IMR-90 (cell line): ENCODE measurements at regions not wholly inside any gene's neighbourhood (a gene's known extent, or its start where the extent isn't known, plus 50 kb on each side); places are given as distances from the start of the nearest gene placed in this dataset.

Source experiments
- ATAC-seq: fragments of 200-7000 bp; cut with Tn5 transposase; 2 replicates; pipeline ENCODE4 v1.9.1; 2020; ENCODE audit warnings: low read depth, mild to moderate bottlenecking, moderate library complexity
- BruUV-seq: library from RNA; stranded (reverse); fragments of 400-500 nt; replicated peaks from 2 replicates; lab custom pipeline; 2021; lab: Mats Ljungman, UMichigan
- CTCF ChIA-PET: fragments of 300-600 bp; formaldehyde crosslinking; extraction: SDS; loops from one replicate; lab custom pipeline; 2021; ENCODE audit warnings: antibody characterized with exemption; lab: Yijun Ruan, JAX
- POLR2A ChIA-PET: fragments of 300-600 bp; sonication (Branson Sonifier 250); formaldehyde crosslinking; loops from one replicate; lab custom pipeline; 2022; ENCODE audit warnings: antibody characterized with exemption; ENCODE audit not compliant: unreplicated experiment; lab: Charles Lee
- DNase-seq: peaks from one replicate; pipeline ENCODE4 v3.0.0; 2013
- H2AFZ ChIP-seq: replicated peaks from 2 replicates; pipeline ENCODE3; 2013; ENCODE audit warnings: low read length, mild to moderate bottlenecking; ENCODE audit not compliant: poor library complexity
- H2AK5ac ChIP-seq: 2 replicates; pipeline ENCODE4 v1.6.1; 2013; ENCODE audit warnings: low read depth, low read length, inconsistent platforms
- H2AK9ac ChIP-seq: replicated peaks from 2 replicates; pipeline ENCODE3; 2013; ENCODE audit warnings: mild to moderate bottlenecking, low read depth, low read length, moderate library complexity; ENCODE audit not compliant: poor library complexity
- H2BK120ac ChIP-seq: 2 replicates; pipeline ENCODE4 v1.6.1; 2013; ENCODE audit warnings: low read depth, low read length, inconsistent platforms
- H2BK15ac ChIP-seq: 3 replicates; pipeline ENCODE4 v1.6.1; 2013; ENCODE audit warnings: low read depth, low read length, inconsistent platforms
- H2BK20ac ChIP-seq: 2 replicates; pipeline ENCODE4 v1.6.1; 2013; ENCODE audit warnings: low read depth, mild to moderate bottlenecking, inconsistent platforms, low read length, moderate library complexity
- H2BK5ac ChIP-seq: 2 replicates; pipeline ENCODE4 v1.6.1; 2013; ENCODE audit warnings: mild to moderate bottlenecking, low read depth, low read length, inconsistent platforms; ENCODE audit not compliant: poor library complexity, severe bottlenecking
- H3K14ac ChIP-seq: replicated peaks from 2 replicates; pipeline ENCODE4 v1.6.1; 2013; ENCODE audit warnings: low read depth, low read length, inconsistent platforms
- H3K18ac ChIP-seq: 2 replicates; pipeline ENCODE4 v1.6.1; 2013; ENCODE audit warnings: low read depth, low read length, control low read depth
- H3K23ac ChIP-seq: 2 replicates; pipeline ENCODE4 v1.6.1; 2013; ENCODE audit warnings: low read depth, low read length, inconsistent platforms
- H3K27ac ChIP-seq: 2 replicates; pipeline ENCODE4 v1.5.1; 2013; ENCODE audit warnings: mild to moderate bottlenecking, control low read depth, low read length; ENCODE audit not compliant: insufficient read depth
- H3K27me3 ChIP-seq: 2 replicates; pipeline ENCODE4 v1.6.1; 2013; ENCODE audit warnings: low read length; ENCODE audit not compliant: control insufficient read depth, insufficient read depth
- H3K36me3 ChIP-seq: 2 replicates; pipeline ENCODE4 v1.6.1; 2013; ENCODE audit warnings: low read length, mixed read lengths; ENCODE audit not compliant: control insufficient read depth, insufficient read depth
- H3K4ac ChIP-seq: 2 replicates; pipeline ENCODE4 v1.6.1; 2013; ENCODE audit warnings: low read depth, low read length, inconsistent platforms
- H3K4me1 ChIP-seq: 2 replicates; pipeline ENCODE4 v1.6.1; 2013; ENCODE audit warnings: low read length, mixed read lengths; ENCODE audit not compliant: control insufficient read depth, insufficient read depth
- H3K4me2 ChIP-seq: 2 replicates; pipeline ENCODE4 v1.6.1; 2013; ENCODE audit warnings: low read depth, mild to moderate bottlenecking, control low read depth, low read length, moderate library complexity
- H3K4me3 ChIP-seq: 2 replicates; pipeline ENCODE4 v1.5.1; 2013; ENCODE audit warnings: low read depth, mild to moderate bottlenecking, control low read depth, low read length, moderate library complexity; ENCODE audit not compliant: insufficient read depth
- H3K56ac ChIP-seq: 2 replicates; pipeline ENCODE4 v1.6.1; 2013; ENCODE audit warnings: low read length, inconsistent platforms; ENCODE audit not compliant: insufficient read depth; ENCODE audit errors: extremely low read depth
- H3K79me1 ChIP-seq, 2 experiments: 2 replicates each; pipeline ENCODE4 v1.6.1; 2013; ENCODE audit warnings: low read length in 2 of 2, inconsistent platforms in 1 of 2, low read depth in 1 of 2
- H3K9ac ChIP-seq: 2 replicates; pipeline ENCODE4 v1.6.1; 2013; ENCODE audit warnings: low read depth, low read length, control low read depth
- H3K9me1 ChIP-seq: 2 replicates; pipeline ENCODE4 v1.6.1; 2013; ENCODE audit warnings: low read length, inconsistent platforms; ENCODE audit not compliant: insufficient read depth
- H3K9me3 ChIP-seq: 2 replicates; pipeline ENCODE4 v1.6.1; 2013; ENCODE audit warnings: low read length; ENCODE audit not compliant: control insufficient read depth, insufficient read depth
- H4K20me1 ChIP-seq: 2 replicates; pipeline ENCODE4 v1.6.1; 2013; ENCODE audit warnings: low read length, inconsistent platforms; ENCODE audit not compliant: insufficient read depth
- H4K5ac ChIP-seq: 2 replicates; pipeline ENCODE4 v1.6.1; 2013; ENCODE audit warnings: mild to moderate bottlenecking, low read depth, low read length, control low read depth
- H4K8ac ChIP-seq, 2 experiments: 2 replicates each; pipeline ENCODE4 v1.6.1; 2013; ENCODE audit warnings: low read depth in 2 of 2, low read length in 2 of 2, control low read depth in 1 of 2, inconsistent platforms in 1 of 2
- H4K91ac ChIP-seq: 2 replicates; pipeline ENCODE4 v1.6.1; 2013; ENCODE audit warnings: low read depth, low read length, inconsistent platforms; ENCODE audit not compliant: insufficient read depth
- BHLHE40 ChIP-seq: fragments of 150-350 bp; IDR thresholded peaks from 2 replicates; pipeline ENCODE4 v1.6.1; 2016; ENCODE audit warnings: mild to moderate bottlenecking, low read depth, low read length
- FOS ChIP-seq: fragments of 150-350 bp; IDR thresholded peaks from 2 replicates; pipeline ENCODE4 v1.6.1; 2016; ENCODE audit warnings: low read depth, low read length
- MAZ ChIP-seq: IDR thresholded peaks from 2 replicates; pipeline ENCODE4 v1.6.1; 2012; ENCODE audit warnings: low read depth, mild to moderate bottlenecking, low read length, improper control_type of control experiment, moderate library complexity, borderline replicate concordance
- NFE2L2 ChIP-seq: fragments of 150-350 bp; IDR thresholded peaks from 2 replicates; pipeline ENCODE4 v1.6.1; 2016; ENCODE audit warnings: low read depth, mild to moderate bottlenecking, low read length
- RCOR1 ChIP-seq: IDR thresholded peaks from 2 replicates; pipeline ENCODE4 v1.6.1; 2012; ENCODE audit warnings: mild to moderate bottlenecking, low read length, improper control_type of control experiment; ENCODE audit not compliant: insufficient replicate concordance
- RFX5 ChIP-seq: IDR thresholded peaks from 2 replicates; pipeline ENCODE4 v1.8.0; 2012; ENCODE audit warnings: low read depth, mild to moderate bottlenecking, low read length, moderate library complexity
- SMC3 ChIP-seq: fragments of 150-350 bp; IDR thresholded peaks from 2 replicates; pipeline ENCODE4 v1.6.1; 2016; ENCODE audit warnings: low read depth, mild to moderate bottlenecking, antibody characterized with exemption, low read length, moderate library complexity
- WGBS, 2 experiments: methylation state at CpG; one replicate each; pipeline versions ENCODE4 v1.1.5 to v1.1.7; 2013; ENCODE audit warnings: missing lambda C conversion rate in 2 of 2; ENCODE audit not compliant: insufficient read length in 1 of 2; ENCODE audit errors: extremely low coverage in 2 of 2; 5-methylcytosine and 5-hydroxymethylcytosine counted together
- dilution Hi-C: fragments of 300-500 bp; cut with HindIII; formaldehyde crosslinking; loops from one replicate; pipeline ENCODE4 v1.14.3; 2018; ENCODE audit warnings: low sequenced_read_pairs; ENCODE audit not compliant: unreplicated experiment
- in situ Hi-C: fragments of 300-500 bp; cut with MboI; formaldehyde crosslinking; loops from 3 replicates; pipeline ENCODE4 v1.14.3; 2019; ENCODE audit warnings: low sequenced_read_pairs, inconsistent platforms, mixed read lengths
- intact Hi-C: fragments of 100-400 bp; cut with micrococcal nuclease; formaldehyde crosslinking; loops from 2 replicates; pipeline ENCODE4 v1.10.0; 2022
- TF ChIP-seq, protein P1 (sequence below): conservative IDR thresholded peaks from 2 replicates; pipeline ENCODE4 v1.5.1; 2012; ENCODE audit warnings: mild to moderate bottlenecking, low read depth, low read length, improper control_type of control experiment
- TF ChIP-seq, protein P2 (sequence below): fragments of 150-350 bp; IDR thresholded peaks from 2 replicates; pipeline ENCODE4 v1.6.1; 2017; ENCODE audit warnings: mild to moderate bottlenecking, antibody characterized with exemption, low read length, low read depth

DNA sequence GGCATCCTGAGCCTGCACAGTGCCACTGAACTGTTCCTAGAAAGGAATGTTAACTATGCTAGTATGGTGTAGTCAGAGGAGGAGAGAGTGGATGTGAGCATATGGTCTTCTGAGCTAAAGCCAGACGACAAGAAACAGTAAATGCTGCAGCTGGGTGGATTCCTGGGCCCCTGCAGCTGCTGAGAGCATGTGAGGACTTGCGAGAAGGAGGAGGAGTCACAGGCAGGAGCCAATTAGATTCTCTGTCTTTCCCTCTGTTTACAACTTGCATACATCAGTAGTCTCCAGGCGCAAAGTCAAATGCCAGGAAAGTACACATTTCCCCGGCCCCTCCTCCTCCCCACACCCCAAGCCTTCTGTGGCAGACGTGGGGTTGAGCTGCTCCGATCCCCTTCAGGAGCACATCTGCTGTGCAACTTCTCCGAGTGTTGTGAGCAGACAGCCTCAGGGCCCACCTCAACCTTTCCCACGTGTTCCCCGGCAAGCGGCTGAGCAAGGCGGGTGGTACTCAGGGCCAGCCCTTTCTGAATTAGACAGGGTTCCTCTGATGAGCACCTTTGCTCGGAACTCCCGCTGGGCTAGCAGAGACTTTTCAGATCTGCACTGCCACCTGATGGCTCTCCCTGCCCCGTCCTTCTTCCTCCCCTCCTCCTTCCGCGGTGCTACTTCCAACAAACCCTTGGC, 108.7 kb upstream of the ATP6AP2 start:
- no peak overlapping the region for H3K23ac ChIP-seq
- DNase-seq (peak; percentile 84), ATAC-seq (peak; percentile 90)
- BruUV-seq: no TSS peak
- H3K4me3 ChIP-seq: no peak overlapping the region
- in situ Hi-C loops (no loop called here), dilution Hi-C loops (no loop called here), intact Hi-C loops (no loop called here)
- H3K36me3 ChIP-seq: no peaks in the 10 kb centered on the region
- no peak overlapping the region for H4K5ac ChIP-seq
- H2BK120ac ChIP-seq: no peak overlapping the region
- H3K18ac ChIP-seq: peak overlapping the region; percentile 57; the same call in 1 of the 2 replicates
- H2BK5ac ChIP-seq: no peak overlapping the region
- CTCF ChIA-PET: interaction anchor here (0.6 kb wide), 1 partner anchor 212 kb away, joined by 3 read pairs; no protein-coding TSS in a partner anchor
- no peak overlapping the region for H4K91ac ChIP-seq
- H3K4me2 ChIP-seq: peak overlapping the region; percentile 32; the same call in 1 of the 2 replicates
- H2BK15ac ChIP-seq: no peak overlapping the region
- H3K4me1 ChIP-seq: peaks cover 2% of the 10 kb centered on the region; the same call in 1 of the 2 replicates
- peak overlapping the region; percentile 54 for H2AFZ ChIP-seq
- H3K27ac ChIP-seq: peak overlapping the region; percentile 20; the same call in 1 of the 2 replicates
- H3K9me1 ChIP-seq: no peaks in the 10 kb centered on the region
- no peak overlapping the region for H2BK20ac ChIP-seq
- H3K9me3 ChIP-seq: no peaks in the 10 kb centered on the region
- no peak overlapping the region for H3K14ac ChIP-seq
- H2AK9ac ChIP-seq: no peak overlapping the region
- no peaks in the 10 kb centered on the region; the same call in 1 of the 2 replicates for H4K20me1 ChIP-seq
- no peak overlapping the region for H3K56ac ChIP-seq
- H3K79me1 ChIP-seq: no peaks in the 10 kb centered on the region
- 36% methylated on average over 5 of the region's 16 CpGs; no CpG with 5 or more reads in 1 of the 2 experiments for WGBS, 2 experiments
- H4K8ac ChIP-seq: no peak overlapping the region
- TF ChIP-seq SMC3 (no peak), RCOR1 (no peak), NFE2L2 (no peak), FOS (no peak), MAZ (no peak), RFX5 (peak; percentile 87), BHLHE40 (no peak)
- TF ChIP-seq, protein P1, sequence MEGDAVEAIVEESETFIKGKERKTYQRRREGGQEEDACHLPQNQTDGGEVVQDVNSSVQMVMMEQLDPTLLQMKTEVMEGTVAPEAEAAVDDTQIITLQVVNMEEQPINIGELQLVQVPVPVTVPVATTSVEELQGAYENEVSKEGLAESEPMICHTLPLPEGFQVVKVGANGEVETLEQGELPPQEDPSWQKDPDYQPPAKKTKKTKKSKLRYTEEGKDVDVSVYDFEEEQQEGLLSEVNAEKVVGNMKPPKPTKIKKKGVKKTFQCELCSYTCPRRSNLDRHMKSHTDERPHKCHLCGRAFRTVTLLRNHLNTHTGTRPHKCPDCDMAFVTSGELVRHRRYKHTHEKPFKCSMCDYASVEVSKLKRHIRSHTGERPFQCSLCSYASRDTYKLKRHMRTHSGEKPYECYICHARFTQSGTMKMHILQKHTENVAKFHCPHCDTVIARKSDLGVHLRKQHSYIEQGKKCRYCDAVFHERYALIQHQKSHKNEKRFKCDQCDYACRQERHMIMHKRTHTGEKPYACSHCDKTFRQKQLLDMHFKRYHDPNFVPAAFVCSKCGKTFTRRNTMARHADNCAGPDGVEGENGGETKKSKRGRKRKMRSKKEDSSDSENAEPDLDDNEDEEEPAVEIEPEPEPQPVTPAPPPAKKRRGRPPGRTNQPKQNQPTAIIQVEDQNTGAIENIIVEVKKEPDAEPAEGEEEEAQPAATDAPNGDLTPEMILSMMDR: no peak
- TF ChIP-seq, protein P2, sequence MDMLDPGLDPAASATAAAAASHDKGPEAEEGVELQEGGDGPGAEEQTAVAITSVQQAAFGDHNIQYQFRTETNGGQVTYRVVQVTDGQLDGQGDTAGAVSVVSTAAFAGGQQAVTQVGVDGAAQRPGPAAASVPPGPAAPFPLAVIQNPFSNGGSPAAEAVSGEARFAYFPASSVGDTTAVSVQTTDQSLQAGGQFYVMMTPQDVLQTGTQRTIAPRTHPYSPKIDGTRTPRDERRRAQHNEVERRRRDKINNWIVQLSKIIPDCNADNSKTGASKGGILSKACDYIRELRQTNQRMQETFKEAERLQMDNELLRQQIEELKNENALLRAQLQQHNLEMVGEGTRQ: no peak; the same call in 1 of the 2 replicates
- no peak overlapping the region for H3K9ac ChIP-seq
- no peak overlapping the region for H3K4ac ChIP-seq
- no peak overlapping the region for H2AK5ac ChIP-seq
- POLR2A ChIA-PET: no interaction called here
- peaks cover 20% of the 10 kb centered on the region for H3K27me3 ChIP-seq
